Activated naive CD4-positive, alpha-beta T cell (primary cell): ENCODE measurements at regions not wholly inside any gene's neighbourhood (a gene's known extent, or its start where the extent isn't known, plus 50 kb on each side); places are given as distances from the start of the nearest gene placed in this dataset.

Experiments
- DNase-seq, 4 experiments: peaks; one replicate each; lab custom pipeline; 2025; lab: John Stamatoyannopoulos, UW

- no peak for DNase-seq
Observed at GRCh38 chr13:106297283-106297682, 238.2 kb downstream of the EFNB2 start.

- no peak for DNase-seq
Observed at GRCh38 chr13:106296723-106297122, 238.7 kb downstream of the EFNB2 start.

- DNase-seq: no peak
Observed at GRCh38 chr13:106295971-106296370, 239.5 kb downstream of the EFNB2 start.

GRCh38 chr13:106291006-106291405 lies 244.5 kb downstream of the EFNB2 start:
- DNase-seq: no peak

GRCh38 chr13:106287351-106287750 lies 248.1 kb downstream of the EFNB2 start:
- DNase-seq: no peak

GRCh38 chr13:106286811-106287210 lies 248.7 kb downstream of the EFNB2 start:
- no peak for DNase-seq

- no peak for DNase-seq
Observed at GRCh38 chr13:106284358-106284757, 251.1 kb downstream of the EFNB2 start.

- no peak for DNase-seq
Observed at GRCh38 chr13:106281426-106281825, 254.0 kb downstream of the EFNB2 start.

GRCh38 chr13:106277484-106278154 lies 257.8 kb downstream of the EFNB2 start:
- DNase-seq: no peak

- DNase-seq: no peak
Observed at GRCh38 chr13:106276876-106277275, 258.6 kb downstream of the EFNB2 start.

- DNase-seq: no peak
Observed at GRCh38 chr13:106275446-106276032, 259.9 kb downstream of the EFNB2 start.

GRCh38 chr13:106274551-106275203 lies 260.8 kb downstream of the EFNB2 start:
- no peak for DNase-seq

- no peak for DNase-seq
Observed at GRCh38 chr13:106263801-106264200, 271.7 kb downstream of the EFNB2 start.

- DNase-seq: no peak
Observed at GRCh38 chr13:106262886-106263285, 272.6 kb downstream of the EFNB2 start.

GRCh38 chr13:106261450-106261849 lies 274.0 kb downstream of the EFNB2 start:
- no peak for DNase-seq

GRCh38 chr13:106260352-106260751 lies 275.1 kb downstream of the EFNB2 start:
- DNase-seq: no peak

- no peak for DNase-seq
Observed at GRCh38 chr13:106259928-106260327, 275.5 kb downstream of the EFNB2 start.

- no peak for DNase-seq
Observed at GRCh38 chr13:106246666-106247188, 288.7 kb downstream of the EFNB2 start.

GRCh38 chr13:106246242-106246641 lies 289.2 kb downstream of the EFNB2 start:
- DNase-seq: no peak

GRCh38 chr13:106243011-106243565 lies 292.4 kb downstream of the EFNB2 start:
- DNase-seq: no peak

- DNase-seq: no peak
Observed at GRCh38 chr13:106241974-106242953, 293.2 kb downstream of the EFNB2 start.

- no peak for DNase-seq
Observed at GRCh38 chr13:106238690-106239089, 296.8 kb downstream of the EFNB2 start.
